ENCODE measurements at regions not wholly inside any gene's neighbourhood (a gene's known extent, or its start where the extent isn't known, plus 50 kb on each side); places are given as distances from the start of the nearest gene placed in this dataset.

- TF ChIP-seq, protein P1, sequence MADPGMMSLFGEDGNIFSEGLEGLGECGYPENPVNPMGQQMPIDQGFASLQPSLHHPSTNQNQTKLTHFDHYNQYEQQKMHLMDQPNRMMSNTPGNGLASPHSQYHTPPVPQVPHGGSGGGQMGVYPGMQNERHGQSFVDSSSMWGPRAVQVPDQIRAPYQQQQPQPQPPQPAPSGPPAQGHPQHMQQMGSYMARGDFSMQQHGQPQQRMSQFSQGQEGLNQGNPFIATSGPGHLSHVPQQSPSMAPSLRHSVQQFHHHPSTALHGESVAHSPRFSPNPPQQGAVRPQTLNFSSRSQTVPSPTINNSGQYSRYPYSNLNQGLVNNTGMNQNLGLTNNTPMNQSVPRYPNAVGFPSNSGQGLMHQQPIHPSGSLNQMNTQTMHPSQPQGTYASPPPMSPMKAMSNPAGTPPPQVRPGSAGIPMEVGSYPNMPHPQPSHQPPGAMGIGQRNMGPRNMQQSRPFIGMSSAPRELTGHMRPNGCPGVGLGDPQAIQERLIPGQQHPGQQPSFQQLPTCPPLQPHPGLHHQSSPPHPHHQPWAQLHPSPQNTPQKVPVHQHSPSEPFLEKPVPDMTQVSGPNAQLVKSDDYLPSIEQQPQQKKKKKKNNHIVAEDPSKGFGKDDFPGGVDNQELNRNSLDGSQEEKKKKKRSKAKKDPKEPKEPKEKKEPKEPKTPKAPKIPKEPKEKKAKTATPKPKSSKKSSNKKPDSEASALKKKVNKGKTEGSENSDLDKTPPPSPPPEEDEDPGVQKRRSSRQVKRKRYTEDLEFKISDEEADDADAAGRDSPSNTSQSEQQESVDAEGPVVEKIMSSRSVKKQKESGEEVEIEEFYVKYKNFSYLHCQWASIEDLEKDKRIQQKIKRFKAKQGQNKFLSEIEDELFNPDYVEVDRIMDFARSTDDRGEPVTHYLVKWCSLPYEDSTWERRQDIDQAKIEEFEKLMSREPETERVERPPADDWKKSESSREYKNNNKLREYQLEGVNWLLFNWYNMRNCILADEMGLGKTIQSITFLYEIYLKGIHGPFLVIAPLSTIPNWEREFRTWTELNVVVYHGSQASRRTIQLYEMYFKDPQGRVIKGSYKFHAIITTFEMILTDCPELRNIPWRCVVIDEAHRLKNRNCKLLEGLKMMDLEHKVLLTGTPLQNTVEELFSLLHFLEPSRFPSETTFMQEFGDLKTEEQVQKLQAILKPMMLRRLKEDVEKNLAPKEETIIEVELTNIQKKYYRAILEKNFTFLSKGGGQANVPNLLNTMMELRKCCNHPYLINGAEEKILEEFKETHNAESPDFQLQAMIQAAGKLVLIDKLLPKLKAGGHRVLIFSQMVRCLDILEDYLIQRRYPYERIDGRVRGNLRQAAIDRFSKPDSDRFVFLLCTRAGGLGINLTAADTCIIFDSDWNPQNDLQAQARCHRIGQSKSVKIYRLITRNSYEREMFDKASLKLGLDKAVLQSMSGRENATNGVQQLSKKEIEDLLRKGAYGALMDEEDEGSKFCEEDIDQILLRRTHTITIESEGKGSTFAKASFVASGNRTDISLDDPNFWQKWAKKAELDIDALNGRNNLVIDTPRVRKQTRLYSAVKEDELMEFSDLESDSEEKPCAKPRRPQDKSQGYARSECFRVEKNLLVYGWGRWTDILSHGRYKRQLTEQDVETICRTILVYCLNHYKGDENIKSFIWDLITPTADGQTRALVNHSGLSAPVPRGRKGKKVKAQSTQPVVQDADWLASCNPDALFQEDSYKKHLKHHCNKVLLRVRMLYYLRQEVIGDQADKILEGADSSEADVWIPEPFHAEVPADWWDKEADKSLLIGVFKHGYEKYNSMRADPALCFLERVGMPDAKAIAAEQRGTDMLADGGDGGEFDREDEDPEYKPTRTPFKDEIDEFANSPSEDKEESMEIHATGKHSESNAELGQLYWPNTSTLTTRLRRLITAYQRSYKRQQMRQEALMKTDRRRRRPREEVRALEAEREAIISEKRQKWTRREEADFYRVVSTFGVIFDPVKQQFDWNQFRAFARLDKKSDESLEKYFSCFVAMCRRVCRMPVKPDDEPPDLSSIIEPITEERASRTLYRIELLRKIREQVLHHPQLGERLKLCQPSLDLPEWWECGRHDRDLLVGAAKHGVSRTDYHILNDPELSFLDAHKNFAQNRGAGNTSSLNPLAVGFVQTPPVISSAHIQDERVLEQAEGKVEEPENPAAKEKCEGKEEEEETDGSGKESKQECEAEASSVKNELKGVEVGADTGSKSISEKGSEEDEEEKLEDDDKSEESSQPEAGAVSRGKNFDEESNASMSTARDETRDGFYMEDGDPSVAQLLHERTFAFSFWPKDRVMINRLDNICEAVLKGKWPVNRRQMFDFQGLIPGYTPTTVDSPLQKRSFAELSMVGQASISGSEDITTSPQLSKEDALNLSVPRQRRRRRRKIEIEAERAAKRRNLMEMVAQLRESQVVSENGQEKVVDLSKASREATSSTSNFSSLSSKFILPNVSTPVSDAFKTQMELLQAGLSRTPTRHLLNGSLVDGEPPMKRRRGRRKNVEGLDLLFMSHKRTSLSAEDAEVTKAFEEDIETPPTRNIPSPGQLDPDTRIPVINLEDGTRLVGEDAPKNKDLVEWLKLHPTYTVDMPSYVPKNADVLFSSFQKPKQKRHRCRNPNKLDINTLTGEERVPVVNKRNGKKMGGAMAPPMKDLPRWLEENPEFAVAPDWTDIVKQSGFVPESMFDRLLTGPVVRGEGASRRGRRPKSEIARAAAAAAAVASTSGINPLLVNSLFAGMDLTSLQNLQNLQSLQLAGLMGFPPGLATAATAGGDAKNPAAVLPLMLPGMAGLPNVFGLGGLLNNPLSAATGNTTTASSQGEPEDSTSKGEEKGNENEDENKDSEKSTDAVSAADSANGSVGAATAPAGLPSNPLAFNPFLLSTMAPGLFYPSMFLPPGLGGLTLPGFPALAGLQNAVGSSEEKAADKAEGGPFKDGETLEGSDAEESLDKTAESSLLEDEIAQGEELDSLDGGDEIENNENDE (IDR thresholded peaks at IDR 0.05; ENCODE audit: insufficient replicate concordance, low read length), result no peak
- no peak for TF ChIP-seq YY1 (IDR thresholded peaks at IDR 0.05; ENCODE audit: low read depth, low read length)
- TF ChIP-seq SAP30 (IDR thresholded peaks at IDR 0.05; ENCODE audit: insufficient read depth, insufficient replicate concordance, low read length), result no peak
Measured at GRCh38 chr9:113793558-113793957, 82.6 kb upstream of the ZNF618 start (continued).
